ENCODE measurements at regions not wholly inside any gene's neighbourhood (a gene's known extent, or its start where the extent isn't known, plus 50 kb on each side); places are given as distances from the start of the nearest gene placed in this dataset.

- no peak for DNase-seq (ENCODE audit: low spot score)
- ATAC-seq (ENCODE audit: insufficient number of reproducible peaks, low FRiP score, low read depth): no peak
- H3K4me3 ChIP-seq: no peak overlapping the region
Measured at GRCh38 chr18:44518666-44519065, 162.0 kb upstream of the SETBP1 start.

DNA sequence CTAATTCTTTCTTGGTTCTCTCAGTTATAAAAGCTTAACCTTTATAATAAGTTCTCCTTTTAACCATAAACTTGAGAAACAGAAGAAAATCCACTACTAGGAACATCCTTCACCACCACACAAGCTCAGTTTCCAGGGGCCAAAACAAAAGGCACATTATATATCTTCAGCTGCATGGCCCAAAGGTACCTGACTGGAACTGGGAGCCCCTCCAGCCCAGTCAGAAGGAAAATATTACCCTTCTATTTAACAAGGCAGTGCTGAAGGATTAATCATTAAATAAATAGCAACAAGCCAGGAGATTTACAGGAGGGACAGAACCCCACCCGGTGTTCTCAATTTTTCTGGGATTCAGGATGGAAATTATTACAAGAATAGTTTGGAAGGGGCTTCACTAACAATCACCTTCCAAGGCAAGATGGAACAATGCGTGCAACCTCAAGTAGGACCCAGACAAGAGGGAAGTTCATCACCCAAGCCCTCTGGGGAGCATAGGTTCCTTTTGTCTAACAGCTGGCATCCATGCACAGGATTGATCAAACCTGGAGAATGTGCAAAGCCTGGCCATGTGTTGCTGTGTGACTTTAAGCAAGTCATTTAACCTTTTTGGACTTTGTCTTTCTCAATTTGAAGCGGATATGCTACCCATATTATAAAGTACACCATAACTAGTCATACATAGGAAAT lies 159.6 kb upstream of the SETBP1 start:
- Histone ChIP-seq H3K4me3 (no peak overlapping the region), H3K27me3 (replicated peaks; ENCODE audit: insufficient read depth) (no peaks in the 10 kb centered on the region), H3K9me3 (no peaks in the 10 kb centered on the region), H3K36me3 (no peaks in the 10 kb centered on the region), H3K27ac (no peak overlapping the region), H3K4me1 (ENCODE audit: control insufficient read depth in 1 of 2, low read depth in 2 of 2) (peaks cover 7 to 10% of the 10 kb centered on the region in 2 donors)
- no peak for TF ChIP-seq CTCF (IDR thresholded peaks at IDR 0.05)
- DNase-seq (ENCODE audit: low spot score) (no peak), ATAC-seq (ENCODE audit: insufficient number of reproducible peaks, low FRiP score, low read depth) (no peak)

More at GRCh38 chr18:44518666-44519065, 162.0 kb upstream of the SETBP1 start:
- no peak overlapping the region for H3K27ac ChIP-seq
- no peak for TF ChIP-seq CTCF (IDR thresholded peaks at IDR 0.05)
- H3K9me3 ChIP-seq: no peaks in the 10 kb centered on the region
- no peaks in the 10 kb centered on the region for H3K36me3 ChIP-seq
- peaks cover 7 to 10% of the 10 kb centered on the region in 2 donors for H3K4me1 ChIP-seq (ENCODE audit: control insufficient read depth in 1 of 2, low read depth in 2 of 2)
- H3K27me3 ChIP-seq (replicated peaks; ENCODE audit: insufficient read depth): no peaks in the 10 kb centered on the region

- Histone ChIP-seq H3K27me3 (replicated peaks; ENCODE audit: insufficient read depth) (no peaks in the 10 kb centered on the region), H3K27ac (no peak overlapping the region), H3K4me1 (ENCODE audit: control insufficient read depth in 1 of 2, low read depth in 2 of 2) (peaks cover 7 to 10% of the 10 kb centered on the region in 2 donors), H3K4me3 (no peak overlapping the region), H3K36me3 (no peaks in the 10 kb centered on the region), H3K9me3 (no peaks in the 10 kb centered on the region)
- TF ChIP-seq CTCF (IDR thresholded peaks at IDR 0.05): no peak
- ATAC-seq (ENCODE audit: insufficient number of reproducible peaks, low FRiP score, low read depth): no peak
- no peak for DNase-seq (ENCODE audit: low spot score)
Measured at GRCh38 chr18:44521668-44522022, 159.0 kb upstream of the SETBP1 start.

GRCh38 chr18:44526705-44527415 lies 153.8 kb upstream of the SETBP1 start:
- no peaks in the 10 kb centered on the region for H3K9me3 ChIP-seq
- DNase-seq (ENCODE audit: low spot score) (no peak), ATAC-seq (ENCODE audit: insufficient number of reproducible peaks, low FRiP score, low read depth) (no peak)
- H3K4me1 ChIP-seq (ENCODE audit: control insufficient read depth in 1 of 2, low read depth in 2 of 2): no peaks in the 10 kb centered on the region
- no peak overlapping the region for H3K27ac ChIP-seq
- H3K36me3 ChIP-seq: no peaks in the 10 kb centered on the region
- no peak for TF ChIP-seq CTCF (IDR thresholded peaks at IDR 0.05)
- H3K27me3 ChIP-seq (replicated peaks; ENCODE audit: insufficient read depth): no peaks in the 10 kb centered on the region
- no peak overlapping the region for H3K4me3 ChIP-seq

- Histone ChIP-seq H3K27ac (no peak overlapping the region), H3K4me1 (ENCODE audit: control insufficient read depth in 1 of 2, low read depth in 2 of 2) (peaks cover 17 to 26% of the 10 kb centered on the region in 2 donors), H3K9me3 (no peaks in the 10 kb centered on the region), H3K36me3 (no peaks in the 10 kb centered on the region), H3K4me3 (no peak overlapping the region), H3K27me3 (replicated peaks; ENCODE audit: insufficient read depth) (no peaks in the 10 kb centered on the region)
- ATAC-seq (ENCODE audit: insufficient number of reproducible peaks, low FRiP score, low read depth): no peak
- no peak for TF ChIP-seq CTCF (IDR thresholded peaks at IDR 0.05)
- no peak for DNase-seq (ENCODE audit: low spot score)
Measured at GRCh38 chr18:44533071-44533470, 147.6 kb upstream of the SETBP1 start.

Data from thoracic aorta (tissue), 2 donors.